Mammary epithelial cell (primary cell): ENCODE measurements at regions not wholly inside any gene's neighbourhood (a gene's known extent, or its start where the extent isn't known, plus 50 kb on each side); places are given as distances from the start of the nearest gene placed in this dataset.

ENCODE experiments used
- CTCF ChIP-seq, 2 donors: IDR thresholded peaks in 1 of 2; conservative IDR thresholded peaks in 1 of 2; 2 replicates each; pipeline ENCODE4 v1.5.1; 2011 to 2012; ENCODE audit warnings: inconsistent platforms in 2 of 2, low read length in 2 of 2, mild to moderate bottlenecking in 2 of 2, control low read depth in 1 of 2, low read depth in 1 of 2; ENCODE audit not compliant: insufficient read depth in 1 of 2; ENCODE audit errors: extremely low read depth in 1 of 2
- EZH2 ChIP-seq: IDR thresholded peaks from 2 replicates; pipeline ENCODE4 v1.6.1; 2012; ENCODE audit warnings: low read length, inconsistent platforms, borderline replicate concordance

- no peak for TF ChIP-seq CTCF (conservative IDR thresholded peaks at IDR 0.05 in 1 of 2, IDR thresholded peaks at IDR 0.05 in 1 of 2; ENCODE audit: extremely low read depth in 1 of 2, insufficient read depth in 1 of 2, low read depth in 1 of 2, low read length in 2 of 2)
- no peak for TF ChIP-seq EZH2
Measured at GRCh38 chr2:34126279-34126678, 527.2 kb upstream of the FAM98A start.
